ENCODE measurements at regions not wholly inside any gene's neighbourhood (a gene's known extent, or its start where the extent isn't known, plus 50 kb on each side); places are given as distances from the start of the nearest gene placed in this dataset.
A peak's percentile ranks its signal among the peaks of the same experiment; 100 is the strongest.

GRCh38 chr18:41630232-41630886 lies 324.7 kb upstream of the PIK3C3 start:
- no peak for DNase-seq (ENCODE audit: low spot score)

- DNase-seq (ENCODE audit: low spot score): peak; percentile 37
These were observed 330.6 kb upstream of the PIK3C3 start for GRCh38 chr18:41624460-41624859.

- no peak for DNase-seq (ENCODE audit: low spot score)
These were observed 333.9 kb upstream of the PIK3C3 start for GRCh38 chr18:41621177-41621576.

- no peak for DNase-seq (ENCODE audit: low spot score)
These were observed 336.9 kb upstream of the PIK3C3 start for GRCh38 chr18:41618147-41618546.

GRCh38 chr18:41617647-41618046 lies 337.4 kb upstream of the PIK3C3 start:
- DNase-seq (ENCODE audit: low spot score): no peak

- no peak for DNase-seq (ENCODE audit: low spot score)
These were observed 341.9 kb upstream of the PIK3C3 start for GRCh38 chr18:41613003-41613609.

- DNase-seq (ENCODE audit: low spot score): no peak
These were observed 350.1 kb upstream of the PIK3C3 start for GRCh38 chr18:41604964-41605363.

GRCh38 chr18:41602034-41602433 lies 353.0 kb upstream of the PIK3C3 start:
- DNase-seq (ENCODE audit: low spot score): no peak

- no peak for DNase-seq (ENCODE audit: low spot score)
These were observed 354.2 kb upstream of the PIK3C3 start for GRCh38 chr18:41600693-41601391.

GRCh38 chr18:41599466-41599865 lies 355.6 kb upstream of the PIK3C3 start:
- DNase-seq (ENCODE audit: low spot score): no peak

- DNase-seq (ENCODE audit: low spot score): no peak
These were observed 360.5 kb upstream of the PIK3C3 start for GRCh38 chr18:41594582-41594981.

- DNase-seq (ENCODE audit: low spot score): no peak
These were observed 361.8 kb upstream of the PIK3C3 start for GRCh38 chr18:41593171-41593675.

GRCh38 chr18:41587976-41588375 lies 367.1 kb upstream of the PIK3C3 start:
- no peak for DNase-seq (ENCODE audit: low spot score)

- DNase-seq (ENCODE audit: low spot score): no peak
These were observed 369.5 kb upstream of the PIK3C3 start for GRCh38 chr18:41585512-41585911.

- no peak for DNase-seq (ENCODE audit: low spot score)
These were observed 375.8 kb upstream of the PIK3C3 start for GRCh38 chr18:41579185-41579584.

GRCh38 chr18:41577529-41577928 lies 377.5 kb upstream of the PIK3C3 start:
- DNase-seq (ENCODE audit: low spot score): no peak

- no peak for DNase-seq (ENCODE audit: low spot score)
These were observed 378.4 kb upstream of the PIK3C3 start for GRCh38 chr18:41576643-41577042.

GRCh38 chr18:41569867-41570266 lies 385.2 kb upstream of the PIK3C3 start:
- no peak for DNase-seq (ENCODE audit: low spot score)

- no peak for DNase-seq (ENCODE audit: low spot score)
These were observed 393.1 kb upstream of the PIK3C3 start for GRCh38 chr18:41561961-41562360.

GRCh38 chr18:41558715-41559114 lies 396.3 kb upstream of the PIK3C3 start:
- no peak for DNase-seq (ENCODE audit: low spot score)

- DNase-seq (ENCODE audit: low spot score): no peak
These were observed 401.3 kb upstream of the PIK3C3 start for GRCh38 chr18:41553716-41554115.

GRCh38 chr18:41548521-41549260 lies 406.3 kb upstream of the PIK3C3 start:
- no peak for DNase-seq (ENCODE audit: low spot score)
